GM23248 (cell line): ENCODE measurements at regions not wholly inside any gene's neighbourhood (a gene's known extent, or its start where the extent isn't known, plus 50 kb on each side); places are given as distances from the start of the nearest gene placed in this dataset.

ENCODE experiments used
- DNase-seq: peaks from one replicate; pipeline ENCODE4 v3.0.0-alpha.2; 2015
- H2AFZ ChIP-seq: fragments of 200-600 bp; sonication (generic); 2 replicates; pipeline ENCODE4 v1.6.1; 2016; ENCODE audit warnings: antibody characterized with exemption
- H3F3A ChIP-seq: fragments of 200-600 bp; sonication (generic); 2 replicates; pipeline ENCODE4 v1.6.1; 2016; ENCODE audit warnings: mild to moderate bottlenecking, antibody characterized with exemption, mixed run types; ENCODE audit not compliant: insufficient read depth
- H3K27ac ChIP-seq: fragments of 200-600 bp; sonication (generic); 2 replicates; pipeline ENCODE4 v1.5.1; 2016; ENCODE audit warnings: mild to moderate bottlenecking
- H3K27me3 ChIP-seq: fragments of 200-600 bp; sonication (generic); replicated peaks from 2 replicates; pipeline ENCODE4 v1.6.1; 2016; ENCODE audit warnings: mild to moderate bottlenecking; ENCODE audit not compliant: insufficient read depth
- H3K36me3 ChIP-seq: fragments of 200-600 bp; sonication (generic); 2 replicates; pipeline ENCODE4 v1.6.1; 2016; ENCODE audit warnings: low read depth, mild to moderate bottlenecking
- H3K4me1 ChIP-seq: fragments of 200-600 bp; sonication (generic); 2 replicates; pipeline ENCODE4 v1.6.1; 2016; ENCODE audit warnings: mild to moderate bottlenecking; ENCODE audit not compliant: insufficient read depth
- H3K4me2 ChIP-seq: fragments of 200-600 bp; sonication (generic); one replicate; pipeline ENCODE4 v1.6.1; 2016; ENCODE audit warnings: mild to moderate bottlenecking; ENCODE audit not compliant: unreplicated experiment
- H3K4me3 ChIP-seq: fragments of 200-600 bp; sonication (generic); 2 replicates; pipeline ENCODE4 v1.5.1; 2016; ENCODE audit warnings: mild to moderate bottlenecking
- H3K79me2 ChIP-seq: fragments of 200-600 bp; sonication (generic); 2 replicates; pipeline ENCODE4 v1.6.1; 2016; ENCODE audit warnings: mild to moderate bottlenecking; ENCODE audit not compliant: insufficient read depth
- H3K9ac ChIP-seq: fragments of 200-600 bp; sonication (generic); 2 replicates; pipeline ENCODE4 v1.6.1; 2016; ENCODE audit warnings: mild to moderate bottlenecking
- H3K9me2 ChIP-seq: fragments of 200-600 bp; sonication (generic); 2 replicates; pipeline ENCODE4 v1.6.1; 2016; ENCODE audit warnings: mixed run types, mild to moderate bottlenecking, moderate library complexity; ENCODE audit not compliant: insufficient read depth
- H3K9me3 ChIP-seq: fragments of 200-600 bp; sonication (generic); one replicate; pipeline ENCODE4 v1.6.1; 2017; ENCODE audit warnings: low read depth
- H4K20me1 ChIP-seq: fragments of 200-600 bp; sonication (generic); 2 replicates; pipeline ENCODE4 v1.6.0; 2016; ENCODE audit not compliant: insufficient read depth
- EZH2 ChIP-seq: fragments of 200-600 bp; sonication (generic); IDR thresholded peaks from 2 replicates; pipeline ENCODE4 v1.6.1; 2018; ENCODE audit warnings: antibody characterized with exemption, mild to moderate bottlenecking; ENCODE audit not compliant: insufficient read depth, poor library complexity, severe bottlenecking
- EZH2phosphoT487 ChIP-seq: fragments of 200-600 bp; sonication (generic); IDR thresholded peaks from 2 replicates; pipeline ENCODE4 v1.6.1; 2018; ENCODE audit warnings: antibody characterized with exemption, moderate library complexity, mild to moderate bottlenecking, low read depth; ENCODE audit not compliant: insufficient read depth
- WGBS, 2 experiments: methylation state at CpG; one replicate each; pipeline ENCODE4 v1.1.6; 2015 to 2017; ENCODE audit warnings: low lambda C conversion rate in 2 of 2, low coverage in 1 of 2; ENCODE audit errors: missing lambda C conversion rate in 2 of 2; 5-methylcytosine and 5-hydroxymethylcytosine counted together
- in situ Hi-C: fragments of 300-500 bp; cut with MboI; formaldehyde crosslinking; loops from 2 replicates; pipeline ENCODE4 v1.15.0; 2020

DNA sequence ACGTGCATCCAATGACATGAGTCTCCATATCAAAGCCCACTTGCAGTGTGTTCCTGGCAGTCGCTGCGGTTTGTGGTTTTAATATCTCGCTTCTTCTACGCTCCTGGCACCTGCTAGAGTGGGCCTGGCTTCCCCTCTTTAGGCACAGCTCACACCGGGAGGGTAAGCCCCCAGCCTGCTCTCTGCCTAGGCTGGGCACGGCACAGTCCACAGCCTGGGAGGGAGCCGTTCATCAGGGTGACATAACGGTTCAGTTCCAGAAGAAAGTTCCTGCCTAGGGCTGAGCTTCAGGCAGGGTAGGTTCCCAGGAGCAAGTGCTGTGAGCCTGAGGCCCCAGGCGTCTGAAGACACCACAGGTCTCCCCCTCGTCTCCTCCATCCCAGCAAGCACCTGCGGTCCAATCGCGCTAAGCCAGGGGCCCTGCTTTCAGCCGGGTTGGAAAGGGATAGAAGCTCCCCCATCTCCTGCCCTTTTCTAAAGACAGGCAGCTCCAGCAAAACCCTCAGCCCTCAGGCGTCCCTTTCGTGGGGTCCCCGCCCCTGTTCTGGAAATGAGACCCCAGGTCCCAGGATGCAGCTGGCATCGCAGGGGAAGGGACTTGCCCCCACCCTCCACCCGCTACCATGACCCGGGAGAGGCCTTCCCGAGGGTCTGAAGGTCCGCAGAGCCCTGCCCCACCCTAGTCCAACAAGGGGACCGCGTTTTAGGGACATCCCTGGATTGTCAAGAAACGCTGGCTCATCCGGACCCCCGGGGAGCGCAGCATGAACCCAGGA is 121.6 kb upstream of the ZNF507 start:
- H3K36me3 ChIP-seq, result no peaks in the 10 kb centered on the region
- no peaks in the 10 kb centered on the region for H3F3A ChIP-seq
- H3K4me2 ChIP-seq, result no peak overlapping the region
- no peaks in the 10 kb centered on the region for H3K4me1 ChIP-seq
- H3K27me3 ChIP-seq, result peaks cover 7% of the 10 kb centered on the region
- in situ Hi-C loops, result no loop called here
- no peaks in the 10 kb centered on the region for H3K9me3 ChIP-seq
- no peak overlapping the region for H3K27ac ChIP-seq
- no peaks in the 10 kb centered on the region for H3K9me2 ChIP-seq
- H3K4me3 ChIP-seq, result no peak overlapping the region
- no peaks in the 10 kb centered on the region for H4K20me1 ChIP-seq
- no peak for TF ChIP-seq EZH2
- no peak for TF ChIP-seq EZH2phosphoT487
- WGBS, 2 experiments, result 57 to 58% methylated on average over 29 of the region's 29 CpGs
- H2AFZ ChIP-seq, result no peak overlapping the region
- H3K79me2 ChIP-seq, result no peaks in the 10 kb centered on the region
- DNase-seq, result no peak
- no peak overlapping the region for H3K9ac ChIP-seq

DNA sequence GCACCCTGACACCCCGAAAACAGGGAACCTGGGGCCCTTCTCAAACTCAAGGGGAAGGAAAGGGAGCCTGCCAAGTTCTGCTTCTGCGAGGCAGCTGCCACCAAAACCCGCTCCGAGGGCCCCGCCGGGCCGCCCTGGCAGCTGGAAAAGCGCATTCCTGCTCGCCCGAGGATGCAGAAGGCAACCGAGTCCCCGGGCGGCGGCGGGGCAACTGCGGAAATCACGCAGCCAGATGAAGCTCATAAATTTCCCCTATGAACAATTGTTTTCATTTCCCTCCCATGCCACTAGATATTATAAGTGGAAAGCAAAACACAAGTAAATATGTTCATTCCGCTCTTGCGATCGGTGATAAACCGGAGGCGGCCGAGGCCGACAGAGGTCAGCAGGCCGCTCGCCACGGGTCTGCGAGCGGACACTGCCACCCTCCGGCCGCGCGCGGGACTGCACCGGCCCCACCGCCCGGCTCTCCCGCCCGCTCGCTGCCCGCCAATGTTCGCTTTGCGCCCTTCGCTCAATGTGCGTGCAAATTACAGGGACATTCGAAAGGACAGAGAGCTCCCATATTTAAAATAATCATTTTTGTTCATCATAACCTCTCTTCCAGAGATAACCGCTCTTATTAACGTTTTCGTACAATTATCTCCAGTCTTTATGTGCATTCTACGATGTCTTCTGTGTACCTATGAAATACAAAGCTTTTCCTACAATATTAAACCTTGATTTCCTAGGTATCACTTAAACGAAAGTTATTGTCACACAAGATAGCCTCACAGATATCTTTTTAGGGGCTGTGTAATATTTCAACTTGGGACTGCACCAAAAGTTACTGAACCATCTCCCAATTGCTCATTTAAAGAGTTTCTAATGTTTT is 120.8 kb upstream of the ZNF507 start:
- no peaks in the 10 kb centered on the region for H3K36me3 ChIP-seq
- peaks cover 7% of the 10 kb centered on the region for H3K27me3 ChIP-seq
- H3K79me2 ChIP-seq, result no peaks in the 10 kb centered on the region
- no peaks in the 10 kb centered on the region for H4K20me1 ChIP-seq
- no peak overlapping the region for H3K27ac ChIP-seq
- TF ChIP-seq EZH2phosphoT487 (no peak), EZH2 (no peak)
- no peaks in the 10 kb centered on the region for H3K4me1 ChIP-seq
- no peak overlapping the region for H2AFZ ChIP-seq
- no peaks in the 10 kb centered on the region for H3F3A ChIP-seq
- in situ Hi-C loops, result loop anchor here (25.0 kb wide), 1 partner anchor 1537 kb away; no protein-coding TSS in a partner anchor
- H3K4me3 ChIP-seq, result peak overlapping the region; percentile 57
- peak; percentile 71 for DNase-seq
- H3K9me3 ChIP-seq, result no peaks in the 10 kb centered on the region
- no peak overlapping the region for H3K9ac ChIP-seq
- 15% methylated on average over 45 to 51 of the region's 51 CpGs for WGBS, 2 experiments
- H3K9me2 ChIP-seq, result no peaks in the 10 kb centered on the region
- peak overlapping the region; percentile 52 for H3K4me2 ChIP-seq

DNA sequence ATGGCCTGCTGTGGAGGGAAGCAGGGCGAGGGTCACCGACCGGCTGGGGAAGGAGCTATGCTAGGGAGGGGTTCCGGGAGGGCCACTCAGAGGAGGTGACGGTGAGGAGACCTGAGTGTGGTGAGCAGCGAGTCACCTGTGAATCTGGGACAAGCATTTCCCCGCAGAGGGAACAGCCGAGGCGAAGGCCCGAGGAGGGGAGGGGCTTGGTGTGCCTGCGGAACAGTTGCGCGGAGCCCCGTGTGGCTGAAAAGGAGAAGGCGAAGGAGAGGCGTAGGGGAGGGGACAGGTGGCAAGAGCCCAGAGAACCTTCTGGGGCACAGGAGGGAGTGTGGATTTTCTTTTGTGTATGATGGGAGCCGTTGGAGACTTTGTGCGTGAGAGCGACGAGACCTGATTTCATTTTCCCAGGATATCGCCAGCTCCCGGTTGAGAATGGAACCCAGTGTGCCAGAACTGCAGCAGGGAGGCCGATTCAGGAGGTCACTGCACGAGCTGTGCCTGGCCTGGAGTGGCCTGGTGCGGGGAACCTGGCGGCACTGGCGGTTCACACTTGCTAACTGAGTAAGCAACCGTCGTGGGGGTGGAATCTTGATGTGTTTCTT is 117.7 kb upstream of the ZNF507 start:
- no peaks in the 10 kb centered on the region for H3K9me2 ChIP-seq
- no peak overlapping the region for H3K9ac ChIP-seq
- no peak for TF ChIP-seq EZH2phosphoT487
- no peak for TF ChIP-seq EZH2
- no peaks in the 10 kb centered on the region for H3K9me3 ChIP-seq
- no peaks in the 10 kb centered on the region for H3F3A ChIP-seq
- no peak for DNase-seq
- no peak overlapping the region for H3K4me3 ChIP-seq
- 72 to 75% methylated on average over 29 of the region's 29 CpGs for WGBS, 2 experiments
- no peaks in the 10 kb centered on the region for H3K36me3 ChIP-seq
- peaks cover 7% of the 10 kb centered on the region for H3K27me3 ChIP-seq
- no peak overlapping the region for H2AFZ ChIP-seq
- in situ Hi-C loops, result loop anchor here (25.0 kb wide), 1 partner anchor 1540 kb away; no protein-coding TSS in a partner anchor
- H4K20me1 ChIP-seq, result no peaks in the 10 kb centered on the region
- no peak overlapping the region for H3K27ac ChIP-seq
- no peaks in the 10 kb centered on the region for H3K79me2 ChIP-seq
- H3K4me1 ChIP-seq, result no peaks in the 10 kb centered on the region
- no peak overlapping the region for H3K4me2 ChIP-seq

DNA sequence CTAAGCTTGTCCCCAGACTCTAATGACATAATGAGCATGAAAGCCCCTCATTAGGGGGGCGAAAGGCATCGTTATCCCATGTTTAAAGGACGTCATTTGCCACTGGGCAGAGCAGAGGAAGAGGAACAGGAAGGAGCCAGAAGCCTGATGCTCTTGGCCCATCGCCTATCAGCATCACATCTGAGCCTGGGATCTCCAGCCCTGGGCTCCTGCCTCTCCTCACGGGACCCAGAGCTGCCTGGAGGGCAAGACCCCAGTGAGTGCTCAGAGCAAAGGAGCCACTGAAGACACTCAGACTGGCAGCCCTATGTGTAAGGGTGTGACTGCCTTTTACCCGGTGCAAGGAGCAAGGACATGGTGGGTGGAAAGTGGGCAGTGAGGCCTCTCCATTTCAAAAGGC is 115.0 kb upstream of the ZNF507 start:
- in situ Hi-C loops, result loop anchor here (25.0 kb wide), 1 partner anchor 1543 kb away; no protein-coding TSS in a partner anchor
- Histone ChIP-seq H3K36me3 (no peaks in the 10 kb centered on the region), H3K9ac (no peak overlapping the region), H3K4me2 (no peak overlapping the region), H3K9me2 (no peaks in the 10 kb centered on the region), H3K79me2 (no peaks in the 10 kb centered on the region), H3F3A (no peaks in the 10 kb centered on the region), H4K20me1 (no peaks in the 10 kb centered on the region), H3K4me1 (no peaks in the 10 kb centered on the region), H2AFZ (no peak overlapping the region), H3K4me3 (no peak overlapping the region), H3K9me3 (no peaks in the 10 kb centered on the region), H3K27me3 (peaks cover under 1% of the 10 kb centered on the region; the same call in 1 of the 2 replicates), H3K27ac (no peak overlapping the region)
- no peak for DNase-seq
- TF ChIP-seq EZH2 (no peak), EZH2phosphoT487 (no peak)
- WGBS, 2 experiments, result 36 to 43% methylated on average over 5 to 6 of the region's 6 CpGs
